ENCODE measurements at regions not wholly inside any gene's neighbourhood (a gene's known extent, or its start where the extent isn't known, plus 50 kb on each side); places are given as distances from the start of the nearest gene placed in this dataset.

- TF ChIP-seq TSHZ2 (CRISPR knock-in tag; IDR thresholded peaks at IDR 0.05) (no peak), TOX (CRISPR knock-in tag; IDR thresholded peaks at IDR 0.05; ENCODE audit: borderline replicate concordance) (no peak), CREB5 (CRISPR knock-in tag; IDR thresholded peaks at IDR 0.05; ENCODE audit: low read depth) (no peak)
Observed at GRCh38 chr1:73331726-73332125, 866.2 kb downstream of the LRRIQ3 start (continued).

GRCh38 chr1:73327998-73328397 is 870.0 kb downstream of the LRRIQ3 start:
- TF ChIP-seq ZNF8 (CRISPR knock-in tag; IDR thresholded peaks at IDR 0.05), result no peak
- no peak for TF ChIP-seq BACH2 (CRISPR knock-in tag; IDR thresholded peaks at IDR 0.05; ENCODE audit: borderline replicate concordance)
- no peak for TF ChIP-seq ZC3H10 (CRISPR knock-in tag; IDR thresholded peaks at IDR 0.05)
- no peak for TF ChIP-seq TCF4 (CRISPR knock-in tag; IDR thresholded peaks at IDR 0.05; ENCODE audit: borderline replicate concordance)
- TF ChIP-seq ZNF565 (CRISPR knock-in tag; conservative IDR thresholded peaks at IDR 0.05; ENCODE audit: low read depth), result no peak
- no peak for TF ChIP-seq TOX (CRISPR knock-in tag; IDR thresholded peaks at IDR 0.05; ENCODE audit: borderline replicate concordance)
- no peak for TF ChIP-seq ZFP3 (CRISPR knock-in tag; IDR thresholded peaks at IDR 0.05)
- no peak for ATAC-seq

GRCh38 chr1:73327180-73327793 is 870.7 kb downstream of the LRRIQ3 start:
- TF ChIP-seq ISL1 (CRISPR knock-in tag; IDR thresholded peaks at IDR 0.05) (no peak), CSRNP3 (CRISPR knock-in tag; IDR thresholded peaks at IDR 0.05) (no peak), SNAI2 (CRISPR knock-in tag; IDR thresholded peaks at IDR 0.05) (no peak), PATZ1 (CRISPR knock-in tag; IDR thresholded peaks at IDR 0.05; ENCODE audit: borderline replicate concordance) (no peak), PPARA (CRISPR knock-in tag; IDR thresholded peaks at IDR 0.05; ENCODE audit: borderline replicate concordance) (no peak), GLIS3 (CRISPR knock-in tag; IDR thresholded peaks at IDR 0.05) (no peak), ESRRG (CRISPR knock-in tag; IDR thresholded peaks at IDR 0.05) (no peak), CREB5 (CRISPR knock-in tag; IDR thresholded peaks at IDR 0.05; ENCODE audit: low read depth) (no peak)
- ATAC-seq, result no peak

DNA sequence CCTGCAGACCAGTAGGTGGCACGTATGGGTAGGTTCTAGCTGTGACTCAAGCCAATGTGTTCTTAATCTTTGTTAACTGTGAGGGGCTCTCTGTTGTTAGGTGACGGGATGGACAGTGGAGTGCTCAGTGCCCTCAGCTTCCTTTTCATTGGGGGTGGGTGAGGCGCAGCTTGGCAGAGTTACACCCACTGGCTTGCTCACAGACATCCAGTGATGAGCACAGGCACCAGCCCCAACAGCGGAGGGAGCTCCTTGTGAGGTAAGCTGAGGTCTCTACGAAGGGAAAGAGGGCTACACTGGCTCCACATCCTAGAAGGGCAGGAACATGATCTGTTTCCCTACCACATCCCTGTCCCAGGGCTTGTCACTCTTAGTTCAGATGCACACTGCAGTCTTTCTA is 871.3 kb downstream of the LRRIQ3 start:
- ATAC-seq, result no peak
- TF ChIP-seq PPARA (CRISPR knock-in tag; IDR thresholded peaks at IDR 0.05; ENCODE audit: borderline replicate concordance) (no peak), ZC3H10 (CRISPR knock-in tag; IDR thresholded peaks at IDR 0.05) (no peak), TSHZ2 (CRISPR knock-in tag; IDR thresholded peaks at IDR 0.05) (no peak), ZNF565 (CRISPR knock-in tag; conservative IDR thresholded peaks at IDR 0.05; ENCODE audit: low read depth) (no peak), RARB (CRISPR knock-in tag; IDR thresholded peaks at IDR 0.05) (no peak), ZNF70 (CRISPR knock-in tag; IDR thresholded peaks at IDR 0.05) (no peak), ZFP30 (CRISPR knock-in tag; IDR thresholded peaks at IDR 0.05) (no peak), ISL1 (CRISPR knock-in tag; IDR thresholded peaks at IDR 0.05) (no peak), CSRNP3 (CRISPR knock-in tag; IDR thresholded peaks at IDR 0.05) (no peak), CREB5 (CRISPR knock-in tag; IDR thresholded peaks at IDR 0.05; ENCODE audit: low read depth) (no peak), GLIS3 (CRISPR knock-in tag; IDR thresholded peaks at IDR 0.05) (no peak), ESRRG (CRISPR knock-in tag; IDR thresholded peaks at IDR 0.05) (no peak), CSDC2 (CRISPR knock-in tag; IDR thresholded peaks at IDR 0.05) (no peak), ZNF8 (CRISPR knock-in tag; IDR thresholded peaks at IDR 0.05) (no peak)
